IPS DF 19.7 (cell line): ENCODE measurements at regions not wholly inside any gene's neighbourhood (a gene's known extent, or its start where the extent isn't known, plus 50 kb on each side); places are given as distances from the start of the nearest gene placed in this dataset.
"Not testable (repeated sequence)": the region's sequence is repeated elsewhere in the genome, so short reads cannot be mapped to it uniquely, and the experiment has no call there.

Experiments used
- DNase-seq: peaks from one replicate; pipeline ENCODE4 v3.0.0-alpha.2; 2013; ENCODE audit warnings: low read depth, low spot score

DNA sequence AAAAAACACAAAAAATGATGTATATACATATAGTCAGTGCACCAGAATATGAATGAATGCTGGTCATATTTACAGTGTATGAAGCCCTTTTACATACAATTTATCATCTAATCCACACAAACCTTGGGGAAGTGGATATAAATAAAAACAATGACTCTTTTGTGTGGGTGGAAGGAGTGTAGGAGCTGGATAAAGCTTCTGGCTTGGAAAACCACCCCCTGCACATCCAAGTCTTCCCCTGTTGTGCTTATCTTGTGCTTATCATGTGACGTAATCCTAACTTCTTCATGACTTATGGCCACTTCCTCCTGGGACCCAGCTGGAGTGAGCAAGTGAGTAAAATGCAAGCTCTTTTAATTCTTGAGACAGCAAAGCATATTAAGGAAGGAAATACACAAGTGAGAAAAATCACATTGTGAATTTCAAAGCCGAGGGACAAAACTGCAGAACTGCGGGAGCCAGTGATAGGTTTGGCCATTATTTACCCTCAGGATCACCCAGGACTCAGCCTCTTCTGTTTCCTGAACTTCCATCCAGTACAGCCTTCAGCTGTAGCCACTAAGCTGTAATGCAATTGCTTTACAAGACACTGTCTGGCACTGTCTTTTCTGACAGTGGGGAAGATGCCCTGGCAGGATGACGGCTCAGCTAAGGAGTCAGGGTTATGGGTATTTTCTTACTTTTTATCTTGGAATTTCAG lies 104.0 kb upstream of the PPM1J start:
- no peak for DNase-seq

DNA sequence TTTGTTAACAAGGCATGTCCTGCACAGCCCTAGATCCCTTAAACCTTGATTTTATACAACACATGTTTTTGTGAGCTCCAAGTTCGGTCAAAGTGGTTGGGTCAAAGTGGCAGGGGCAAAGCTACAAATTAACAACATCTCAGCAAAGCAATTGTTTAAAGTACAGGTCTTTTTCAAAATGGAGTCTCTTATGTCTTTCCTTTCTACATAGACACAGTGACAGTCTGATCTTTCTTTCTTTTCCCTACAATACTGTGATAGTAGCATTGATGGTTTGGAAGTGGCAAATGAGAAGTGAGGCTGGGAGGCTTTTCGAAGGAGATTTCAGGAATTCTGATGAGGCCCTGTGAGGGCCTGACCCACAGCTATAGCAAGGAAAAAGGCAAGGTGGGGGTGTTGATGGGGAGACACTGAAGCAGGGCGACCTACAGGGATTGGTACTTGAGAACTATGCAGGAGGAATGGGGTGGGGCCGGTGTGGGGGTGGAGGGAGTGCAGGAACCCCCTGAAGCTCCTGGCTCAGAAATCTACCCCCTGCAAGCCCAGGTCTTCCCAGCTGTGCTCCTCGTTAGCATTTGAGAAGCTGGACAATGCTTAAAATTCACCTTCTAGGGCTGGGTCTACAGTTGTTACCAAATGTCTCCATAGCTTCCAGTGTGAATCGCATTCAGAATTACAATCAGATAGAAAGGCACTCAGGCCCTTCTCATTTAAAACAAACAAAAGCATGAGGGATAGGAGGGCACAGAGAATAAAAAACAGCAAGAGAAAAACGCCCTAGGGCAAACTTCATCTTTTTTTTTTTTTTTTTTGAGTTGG lies 102.6 kb upstream of the PPM1J start:
- peak; percentile 98 for DNase-seq

DNA sequence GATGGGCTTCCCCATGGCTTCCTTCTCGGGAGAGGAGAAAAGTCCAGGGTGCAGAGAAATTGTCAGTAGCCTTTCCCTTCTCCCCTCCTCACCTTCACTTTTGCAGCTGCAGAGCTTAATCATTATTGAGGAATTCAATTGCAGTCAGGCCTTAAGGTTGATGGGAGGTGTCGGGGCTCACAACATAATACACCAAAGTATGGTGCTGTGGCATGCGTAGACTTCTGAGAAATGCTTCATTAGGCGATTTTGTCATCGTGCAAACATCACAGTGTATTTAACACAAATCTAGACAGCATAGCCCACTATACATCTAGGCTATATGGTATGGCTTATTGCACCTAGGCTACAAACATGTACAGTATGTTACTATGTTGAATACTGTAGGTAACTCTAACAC lies 100.2 kb upstream of the PPM1J start:
- no peak for DNase-seq

DNA sequence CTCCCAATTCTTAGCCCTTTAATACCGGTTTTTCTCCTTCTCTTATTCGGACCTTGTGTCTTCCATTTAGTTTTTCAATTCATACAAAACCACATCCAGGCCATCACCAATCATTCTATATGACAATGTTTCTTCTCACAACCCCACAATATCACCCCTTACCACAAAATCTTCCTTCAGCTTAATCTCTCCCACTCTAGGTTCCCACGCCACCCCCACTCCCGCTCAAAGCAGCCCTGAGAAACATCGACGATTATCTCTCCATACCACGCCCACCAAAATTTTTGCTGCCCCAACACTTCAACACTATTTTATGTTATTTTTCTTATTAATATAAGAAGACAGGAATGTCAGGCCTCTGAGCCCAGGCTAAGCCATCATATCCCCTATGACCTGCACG lies 99.5 kb upstream of the PPM1J start:
- not testable (repeated sequence) for DNase-seq

DNA sequence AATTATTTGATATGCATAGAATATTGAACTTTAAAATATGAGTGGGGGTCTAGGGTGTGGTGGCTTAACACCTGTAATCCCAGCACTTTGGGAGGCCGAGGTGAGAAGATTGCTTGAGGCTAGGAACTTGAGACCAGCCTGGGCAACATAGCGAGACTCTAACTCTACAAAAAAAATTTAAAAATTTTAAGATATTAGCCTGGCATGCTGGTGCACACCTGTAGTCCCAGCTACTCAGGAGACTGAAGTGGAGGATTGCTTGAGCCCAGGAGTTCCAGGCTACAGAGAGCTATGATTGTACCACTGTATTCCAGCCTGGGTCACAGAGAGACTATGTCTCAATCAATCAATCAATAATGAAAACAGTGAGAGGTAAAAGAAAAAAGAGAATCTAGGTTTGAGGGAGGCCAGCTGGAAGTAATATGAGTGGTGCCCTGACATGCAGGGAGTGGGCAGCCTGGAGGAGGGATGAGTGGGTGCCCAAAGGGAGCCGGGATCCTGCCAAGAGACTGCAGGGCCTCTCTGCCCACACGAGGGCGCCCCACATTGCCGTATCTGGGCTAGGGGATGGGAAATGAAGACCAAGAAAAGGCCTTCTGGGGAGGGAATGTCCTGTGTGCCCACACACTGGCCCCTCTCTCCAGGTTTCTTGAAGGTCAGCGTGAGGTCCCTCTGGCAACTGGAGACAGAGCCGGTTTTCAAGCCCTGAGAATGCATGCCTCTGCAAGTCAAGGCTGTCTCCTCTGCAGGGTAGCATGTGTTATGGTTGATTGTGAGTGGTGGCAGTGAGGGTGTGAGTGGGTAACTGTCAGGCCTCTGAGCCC lies 93.9 kb upstream of the PPM1J start:
- peak; percentile 64 for DNase-seq

DNA sequence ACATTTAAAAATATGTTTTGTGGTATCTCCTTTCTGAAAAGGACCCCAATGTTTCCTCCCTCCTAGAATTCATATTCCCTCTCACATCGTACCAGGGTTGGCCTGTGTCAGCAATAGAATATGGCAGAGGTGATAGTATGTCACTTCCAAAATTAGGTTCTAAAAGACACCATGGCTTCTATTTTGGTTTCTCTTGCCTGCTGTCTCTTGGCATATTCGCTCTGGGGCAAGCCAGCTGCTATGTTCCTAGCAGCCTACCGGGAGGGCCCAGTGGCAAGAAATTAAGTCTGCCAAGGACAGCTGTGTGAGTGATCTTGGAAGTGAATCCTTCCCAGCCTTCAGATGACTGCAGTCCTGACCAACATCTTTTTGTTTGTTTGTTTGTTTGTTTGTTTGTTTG lies 92.9 kb upstream of the PPM1J start:
- no peak for DNase-seq

DNA sequence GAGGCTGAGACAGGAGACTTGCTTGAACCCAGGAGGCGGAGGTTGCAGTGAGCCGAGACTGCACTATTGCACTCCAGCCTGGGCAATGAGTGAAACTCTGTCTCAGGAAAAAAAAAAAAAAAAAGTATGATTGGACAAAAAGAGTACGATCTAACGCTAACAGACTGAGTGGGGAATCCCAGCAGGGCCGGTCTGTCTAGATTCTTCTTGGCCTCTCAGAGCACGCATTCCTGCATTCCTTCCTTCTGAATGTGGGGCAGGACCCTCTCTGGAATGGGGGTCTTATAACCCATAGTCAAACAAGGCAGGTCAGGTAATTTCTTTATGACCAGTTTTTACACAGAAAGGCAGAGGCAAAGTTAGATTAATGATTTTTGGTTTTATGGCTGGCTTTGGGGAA lies 92.0 kb upstream of the PPM1J start:
- DNase-seq, result no peak

DNA sequence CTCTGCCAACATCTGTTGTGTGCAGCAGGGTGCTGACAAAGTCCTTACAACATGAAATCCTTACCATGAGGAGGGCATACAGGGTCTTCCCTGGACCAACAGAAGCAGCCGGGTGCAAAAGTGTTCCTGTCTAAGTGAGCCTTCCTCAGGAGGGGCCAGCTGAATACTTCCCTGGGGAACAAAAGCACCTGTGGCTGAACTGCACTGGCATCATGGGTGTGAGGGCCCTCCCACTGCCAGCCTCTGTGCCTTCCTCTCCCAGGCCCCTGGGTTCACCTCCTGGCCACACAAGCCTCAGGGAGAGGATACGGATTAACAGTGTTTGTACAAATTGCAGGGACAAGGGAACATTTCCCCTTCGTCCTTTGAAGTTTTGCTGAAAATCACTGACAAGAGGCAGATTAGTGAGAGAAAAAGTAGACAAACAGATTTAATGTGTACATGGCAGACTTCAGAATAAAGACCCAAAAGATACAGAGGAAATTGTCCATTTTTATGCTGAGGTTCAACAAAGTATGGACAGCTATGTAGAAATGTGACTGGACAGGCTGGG lies 91.0 kb upstream of the PPM1J start:
- no peak for DNase-seq

DNA sequence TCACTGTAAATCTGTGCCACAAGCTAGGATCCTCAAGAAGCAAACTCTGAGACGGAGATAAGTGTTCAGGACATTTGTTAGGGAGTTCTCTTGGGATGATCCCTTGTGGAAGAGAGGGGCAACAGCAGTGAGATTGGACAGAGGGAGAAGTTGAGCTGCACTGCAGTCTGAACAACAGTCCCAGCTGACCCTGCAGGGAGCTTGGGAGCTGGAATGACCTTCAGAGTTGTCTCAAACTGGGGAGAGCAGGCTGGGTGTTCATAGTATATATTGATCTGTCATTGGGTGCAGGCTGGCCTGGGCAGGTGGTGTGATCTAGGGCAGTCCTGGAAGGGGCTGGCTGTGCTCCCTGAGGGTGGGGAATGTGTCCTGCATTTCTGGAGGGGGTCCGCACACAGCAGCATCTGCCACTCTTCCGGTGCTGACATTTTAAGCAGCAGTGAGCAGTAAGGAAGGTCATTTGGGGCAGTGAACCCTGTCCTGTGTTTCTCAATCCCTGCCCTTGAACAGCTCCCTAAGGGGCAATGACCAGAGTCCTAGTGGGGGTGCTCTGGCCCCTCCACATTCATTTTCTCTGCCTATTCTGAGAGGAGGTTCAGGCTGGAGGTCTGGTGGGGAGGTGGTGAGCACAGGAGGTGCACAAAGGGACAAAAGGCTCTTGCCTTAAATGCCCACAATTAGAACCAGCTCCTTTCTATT lies 90.2 kb upstream of the PPM1J start:
- no peak for DNase-seq

DNA sequence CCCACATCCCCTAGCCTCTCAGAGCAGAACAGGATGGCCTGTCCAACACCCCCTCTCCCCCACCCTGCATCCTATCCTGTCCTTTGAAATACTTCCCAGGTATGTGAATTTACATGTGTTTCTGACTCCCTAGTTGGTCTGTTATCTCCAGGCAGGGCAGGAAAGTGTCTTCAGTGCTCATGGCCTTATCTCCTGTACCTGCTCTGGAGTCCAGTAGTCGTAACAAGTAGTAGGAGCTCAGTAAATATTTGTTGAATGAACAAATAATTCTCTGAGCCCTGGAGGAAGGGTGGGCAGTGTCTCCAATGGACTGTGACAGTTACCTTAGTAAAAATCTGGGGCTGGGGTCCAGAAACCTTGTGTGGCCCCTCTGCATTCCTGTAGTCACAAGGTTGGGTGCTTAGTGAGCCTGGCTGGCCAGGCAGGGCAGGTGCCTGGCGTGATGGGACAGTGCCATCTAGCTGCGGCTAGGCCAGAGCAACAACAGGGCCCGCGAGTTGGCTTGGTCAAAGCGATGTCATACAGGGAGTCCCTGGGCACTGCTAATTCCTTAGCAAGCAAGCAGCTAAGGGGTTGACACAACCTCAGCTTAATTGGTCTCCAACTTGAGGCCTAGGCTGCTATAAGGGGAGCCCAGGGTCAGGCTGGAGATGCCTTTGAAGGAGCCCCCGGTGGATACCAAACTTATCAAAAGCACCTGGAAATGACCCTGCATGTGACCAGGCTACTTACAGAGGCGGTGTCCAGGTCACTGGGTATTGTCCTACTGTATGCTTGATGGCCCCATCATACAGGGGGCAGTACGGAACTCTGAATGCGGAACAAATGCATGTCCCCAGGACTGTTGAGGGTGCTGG lies 89.0 kb upstream of the PPM1J start:
- DNase-seq, result peak; percentile 59

DNA sequence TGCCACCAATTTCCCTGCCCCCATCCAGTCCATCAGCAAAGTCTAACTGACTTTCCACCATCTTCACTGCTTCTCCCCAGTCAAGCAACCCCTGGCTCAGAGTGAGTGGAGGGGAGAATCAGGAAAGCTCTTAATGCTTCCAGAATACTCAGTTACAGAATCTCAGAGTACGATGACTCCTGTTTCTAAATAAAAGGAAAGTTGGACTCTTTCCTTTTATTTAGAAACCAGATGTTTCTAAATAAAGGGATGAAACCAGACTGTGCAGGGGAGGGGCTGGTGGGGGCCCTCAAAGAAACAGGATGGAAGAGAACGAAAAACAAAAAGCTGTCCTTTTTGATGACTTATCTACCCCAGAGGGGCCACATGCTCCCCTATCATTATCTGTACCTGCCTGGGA lies 85.2 kb upstream of the PPM1J start:
- no peak for DNase-seq

DNA sequence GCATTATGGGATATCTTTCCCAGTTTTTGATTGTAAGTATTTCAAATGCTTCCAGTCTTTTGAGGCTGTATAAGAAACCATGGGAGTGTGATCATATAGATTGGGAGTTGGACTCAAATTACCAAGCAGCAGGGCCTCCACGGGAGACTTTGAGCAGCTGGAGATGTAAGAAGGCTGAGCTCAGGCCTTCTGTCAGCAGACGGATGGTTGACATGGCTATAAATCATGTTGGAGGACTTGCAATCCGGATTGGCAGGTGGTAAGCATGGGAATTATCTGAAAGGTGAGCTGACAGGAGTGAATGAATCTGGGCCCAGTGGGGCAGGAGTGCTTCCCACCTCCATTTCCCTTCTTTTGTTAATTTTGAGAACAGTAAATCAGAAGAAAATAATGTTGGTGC lies 83.2 kb upstream of the PPM1J start:
- no peak for DNase-seq

DNA sequence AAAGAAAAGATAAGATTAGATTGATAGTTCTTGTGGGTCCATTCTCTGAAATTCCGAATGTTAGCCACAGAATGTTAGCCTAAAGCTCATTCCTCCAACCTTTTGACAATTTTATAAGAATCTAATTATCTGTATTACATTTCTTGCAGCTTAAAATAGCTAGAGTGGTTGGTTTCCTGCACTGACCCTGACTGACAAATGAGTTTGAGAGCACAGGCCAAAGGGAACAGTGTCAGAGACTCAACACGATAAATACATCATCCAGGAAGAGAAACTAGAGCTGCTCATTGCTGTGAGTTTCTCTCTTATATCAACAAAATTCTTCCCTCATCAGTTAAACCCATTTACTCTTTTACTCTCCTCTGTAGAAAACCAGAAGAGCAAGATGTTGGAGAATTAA lies 82.1 kb upstream of the PPM1J start:
- DNase-seq, result no peak

DNA sequence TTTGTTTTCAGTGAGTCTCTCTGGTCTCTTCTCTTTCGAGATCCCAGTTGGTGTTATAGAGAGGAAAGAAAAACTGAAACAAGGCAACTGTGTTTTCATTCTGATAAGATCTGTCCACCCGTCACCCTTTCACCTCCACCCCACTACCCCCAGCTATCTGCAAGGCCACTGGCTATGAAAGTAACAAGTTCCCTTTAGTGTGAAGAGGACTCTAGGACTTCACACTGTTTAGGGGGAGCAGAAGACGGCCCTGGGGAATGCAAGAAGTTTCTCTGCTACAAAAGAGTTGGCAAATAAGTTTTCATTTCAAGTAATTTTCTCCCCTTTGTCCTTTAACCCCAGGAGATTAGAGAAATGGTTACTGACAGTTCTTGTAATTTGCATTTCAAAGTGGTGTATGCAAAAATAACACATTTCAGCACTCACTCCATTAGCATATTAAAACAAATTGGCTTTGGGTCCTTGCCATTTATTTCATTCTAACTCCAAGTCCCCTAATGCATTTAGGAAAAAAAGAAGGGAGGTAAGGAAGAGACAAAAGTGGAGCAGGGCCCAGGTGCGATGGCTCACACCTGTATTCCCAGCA lies 79.6 kb upstream of the PPM1J start:
- peak; percentile 50 for DNase-seq

DNA sequence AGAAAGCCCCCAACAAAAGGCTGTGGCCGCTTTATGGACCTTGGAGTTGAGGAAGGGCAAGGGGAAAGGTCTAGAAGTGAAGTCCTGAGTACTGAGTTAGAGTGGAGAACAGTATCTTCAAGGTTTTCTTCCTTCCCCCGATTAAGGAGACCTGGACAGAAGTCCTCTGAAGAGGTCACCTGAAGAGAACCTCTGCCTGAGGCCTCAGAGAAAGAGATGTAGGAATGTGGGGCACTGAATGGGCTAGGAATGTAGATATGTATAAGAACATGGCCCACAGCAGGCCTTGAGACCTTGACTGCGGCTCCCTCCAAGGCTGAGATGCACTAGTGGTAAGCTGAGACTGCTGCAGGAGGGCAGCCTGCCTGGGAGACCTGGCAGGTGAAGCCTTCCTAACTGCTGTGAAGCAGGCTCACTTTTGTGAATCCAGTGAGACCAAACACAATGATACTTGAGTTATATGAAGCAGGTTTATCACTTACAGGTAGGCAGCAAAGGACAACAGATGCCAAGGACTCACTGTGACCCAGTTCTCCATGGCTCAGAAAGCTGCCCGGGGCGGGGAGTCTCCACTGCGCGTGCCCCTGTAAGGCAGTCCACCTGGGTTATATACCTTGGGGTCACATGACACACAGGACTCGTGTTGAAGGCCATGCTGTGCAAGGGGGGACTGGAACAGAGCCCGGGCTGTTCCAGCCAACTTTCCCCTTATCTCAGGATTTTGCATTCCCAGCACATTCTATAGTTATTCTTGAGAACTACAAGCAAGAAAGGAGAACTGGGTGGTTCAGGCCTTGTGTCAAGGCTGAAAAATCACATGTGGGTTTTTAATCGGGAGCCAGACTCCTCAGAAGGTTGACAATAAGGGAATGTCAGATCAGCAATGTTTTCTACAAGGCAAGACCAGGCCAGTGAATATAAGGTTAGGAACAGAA lies 78.8 kb upstream of the PPM1J start:
- no peak for DNase-seq

DNA sequence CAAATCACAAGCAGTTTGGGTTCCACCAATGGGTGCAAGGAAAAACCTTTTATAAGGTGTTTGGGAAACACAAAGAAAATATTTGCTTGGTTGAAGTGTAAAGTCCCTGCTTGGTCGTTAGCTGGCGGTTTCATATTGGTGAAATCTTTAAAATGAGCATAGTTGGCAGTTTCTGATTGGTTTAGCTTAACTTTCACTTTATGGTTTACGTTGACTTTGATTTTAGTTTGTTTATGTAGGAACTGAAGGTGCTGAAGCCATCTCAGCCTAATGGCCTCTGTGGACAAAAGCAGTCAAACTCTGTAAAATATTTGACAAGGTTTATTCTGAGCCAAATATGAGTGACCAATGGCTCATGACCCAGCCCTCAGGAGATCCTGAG lies 76.6 kb upstream of the PPM1J start:
- DNase-seq, result no peak

DNA sequence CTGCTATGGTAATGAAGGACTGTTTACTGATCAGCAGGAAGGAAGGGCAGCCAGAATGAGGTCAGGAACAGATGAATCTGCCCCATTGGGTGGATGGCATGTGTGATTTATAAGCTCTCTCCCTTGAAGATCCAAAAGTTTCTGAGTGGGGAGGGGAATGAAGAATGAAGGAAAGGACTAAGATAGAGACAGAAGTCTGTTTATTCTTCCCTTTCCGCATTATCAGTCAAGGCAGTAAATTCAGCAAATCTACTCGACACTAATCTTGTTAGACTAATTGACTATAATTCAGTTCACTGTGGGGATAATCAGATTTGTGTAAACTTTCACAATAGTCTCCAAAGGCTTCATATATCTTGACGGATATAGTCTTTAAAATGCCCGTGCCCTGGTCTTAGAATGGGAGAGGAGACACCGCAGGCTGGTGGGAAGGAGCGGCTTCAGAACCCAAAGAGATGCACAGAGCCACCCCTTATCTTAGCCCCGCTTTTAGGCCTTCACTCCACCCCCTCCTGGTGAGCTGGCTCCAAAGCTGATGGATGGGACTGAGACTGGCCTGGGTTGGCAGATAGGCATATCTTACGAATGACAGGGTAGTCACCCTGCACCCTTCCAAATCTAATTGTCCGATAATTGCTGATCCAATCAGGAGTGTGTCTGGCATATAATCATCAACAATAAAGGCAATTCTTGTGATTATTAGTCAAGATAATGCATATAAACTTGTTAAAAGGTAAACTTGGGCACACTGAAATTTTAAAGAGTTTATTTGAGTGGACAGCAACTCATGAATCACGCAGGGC lies 76.0 kb upstream of the PPM1J start:
- DNase-seq, result no peak

DNA sequence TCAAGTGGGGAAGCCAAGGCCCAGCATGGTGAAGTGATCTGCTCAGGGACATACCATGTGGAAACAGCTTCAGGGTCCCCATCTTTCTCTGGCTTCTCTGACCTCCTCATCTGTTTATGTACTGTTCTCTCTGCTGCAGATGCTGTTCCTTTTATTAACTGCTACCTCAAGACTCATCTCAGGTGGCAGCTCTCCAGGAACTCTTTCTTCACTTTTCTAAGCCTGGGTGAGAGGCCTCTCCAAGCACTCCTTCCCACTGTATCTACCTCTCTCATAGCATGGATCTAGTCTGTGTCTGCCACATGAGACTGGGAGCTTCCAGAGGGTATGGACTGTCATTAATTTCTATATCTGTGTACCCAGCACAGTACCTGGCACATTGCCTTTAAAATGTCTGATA lies 73.4 kb upstream of the PPM1J start:
- no peak for DNase-seq
